Stimulated activated CD4-positive, alpha-beta T cell treated with anti-CD3 and anti-CD28 coated beads, Interleukin-12 subunit alpha, Interleukin-12 subunit beta, amount 100 ng/mL, for 4 hours (primary cell): ENCODE measurements at regions not wholly inside any gene's neighbourhood (a gene's known extent, or its start where the extent isn't known, plus 50 kb on each side); places are given as distances from the start of the nearest gene placed in this dataset.
"Not testable (repeated sequence)": the region's sequence is repeated elsewhere in the genome, so short reads cannot be mapped to it uniquely, and the experiment has no call there.

ENCODE experiments used
- DNase-seq: peaks from one replicate; pipeline ENCODE4 v3.0.0-alpha.2; 2020

DNA sequence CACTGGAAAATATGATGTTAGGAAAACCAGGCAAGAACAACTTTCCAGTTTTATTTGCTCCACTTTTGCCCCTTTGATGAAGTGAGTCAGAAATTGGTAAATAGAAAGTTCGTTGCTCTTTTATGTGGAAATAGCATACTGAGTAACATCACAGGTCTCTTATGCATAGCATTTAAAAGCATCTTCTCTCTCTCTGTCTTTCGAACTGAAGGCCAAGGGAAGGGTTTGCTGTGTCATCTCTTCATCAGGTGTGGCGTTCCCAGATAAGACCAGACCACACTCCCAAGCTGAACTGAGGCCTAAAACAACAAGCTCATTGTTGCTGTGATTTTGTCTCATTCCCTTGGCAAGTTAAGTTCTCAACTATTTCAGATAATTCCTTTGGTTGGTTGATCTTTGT, 131.8 kb upstream of the GRB10 start:
- DNase-seq, result no peak

GRCh38 chr7:50908628-50909290, 126.1 kb upstream of the GRB10 start:
- DNase-seq, result no peak

GRCh38 chr7:50898604-50899477, 116.1 kb upstream of the GRB10 start:
- DNase-seq, result not testable (repeated sequence)

- not testable (repeated sequence) for DNase-seq
These were observed 104.4 kb upstream of the GRB10 start for GRCh38 chr7:50887061-50887460.

DNA sequence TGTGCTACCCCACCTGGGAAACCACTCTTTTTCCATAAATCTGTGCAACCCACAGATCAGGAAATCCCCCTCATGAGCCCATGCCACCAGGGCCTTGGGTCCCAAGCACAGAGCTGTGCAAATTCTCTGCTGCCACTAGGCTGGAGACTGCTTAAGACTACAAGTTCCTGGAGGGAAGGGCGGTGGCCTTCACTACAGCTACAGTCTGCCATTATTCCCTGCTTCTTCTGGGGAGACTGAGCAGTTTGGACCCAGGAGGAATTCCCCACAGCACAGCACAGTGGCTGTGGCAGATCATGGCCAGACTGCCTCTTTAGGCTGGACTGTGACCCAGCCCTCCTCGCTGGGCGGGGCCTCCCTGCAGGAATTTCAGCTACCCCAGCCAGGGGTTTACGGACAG, 89.7 kb upstream of the GRB10 start:
- no peak for DNase-seq

- DNase-seq, result no peak
These were observed 86.5 kb upstream of the GRB10 start for GRCh38 chr7:50869108-50869725.

GRCh38 chr7:50868426-50869100, 85.9 kb upstream of the GRB10 start:
- DNase-seq, result no peak

- DNase-seq, result no peak
These were observed 84.3 kb upstream of the GRB10 start for GRCh38 chr7:50867034-50867356.

DNA sequence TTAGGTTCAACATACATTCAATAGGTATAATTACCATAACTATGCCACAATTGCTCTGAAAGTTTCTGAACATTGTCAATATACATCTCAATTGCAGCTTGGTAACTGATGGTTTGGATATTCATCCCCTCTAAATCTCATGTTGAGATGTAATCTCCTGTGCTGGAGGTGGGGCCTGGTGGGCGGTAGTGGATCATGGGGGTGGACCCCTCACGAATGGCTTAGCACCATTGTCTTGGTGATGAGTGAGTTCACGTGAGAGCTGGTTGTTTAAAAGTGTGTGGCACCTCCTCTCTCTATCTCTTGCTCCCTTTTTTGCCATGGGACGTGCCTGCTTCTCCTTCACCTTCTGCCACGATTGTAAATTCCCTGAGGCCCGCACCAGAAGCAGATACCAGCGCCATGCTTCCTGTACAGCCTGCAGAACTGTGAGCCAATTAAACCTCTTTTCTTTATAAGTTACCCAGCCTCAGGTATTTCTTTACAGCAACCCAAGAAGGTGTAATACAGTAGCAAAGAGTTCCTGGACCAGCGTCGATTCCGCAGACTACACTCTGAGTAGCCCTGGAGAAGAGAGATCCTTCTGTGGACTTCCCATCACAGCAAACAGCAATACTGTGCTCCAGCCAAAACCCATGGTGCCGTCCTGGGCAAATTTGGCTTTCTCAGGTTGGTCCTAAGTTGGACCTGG, 83.8 kb upstream of the GRB10 start:
- no peak for DNase-seq

DNA sequence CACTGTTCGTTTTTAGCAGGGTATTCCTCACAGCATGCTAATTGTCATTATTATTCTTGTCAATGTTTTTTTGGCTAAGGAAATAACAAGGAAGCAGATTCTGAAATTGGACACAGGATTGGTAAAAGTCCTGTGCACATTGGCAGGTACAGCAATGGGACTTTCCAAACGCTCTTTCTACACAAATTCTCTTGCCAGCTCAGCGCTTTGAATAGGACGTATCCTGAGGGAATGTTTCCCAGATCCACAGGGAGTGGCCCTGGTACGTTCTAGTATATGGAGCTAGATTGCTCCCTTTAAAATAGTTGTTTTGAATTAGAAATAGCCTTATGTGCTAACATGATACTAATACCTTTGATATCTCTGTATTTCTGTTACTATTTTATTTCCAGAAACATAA, 82.8 kb upstream of the GRB10 start:
- DNase-seq, result no peak

DNA sequence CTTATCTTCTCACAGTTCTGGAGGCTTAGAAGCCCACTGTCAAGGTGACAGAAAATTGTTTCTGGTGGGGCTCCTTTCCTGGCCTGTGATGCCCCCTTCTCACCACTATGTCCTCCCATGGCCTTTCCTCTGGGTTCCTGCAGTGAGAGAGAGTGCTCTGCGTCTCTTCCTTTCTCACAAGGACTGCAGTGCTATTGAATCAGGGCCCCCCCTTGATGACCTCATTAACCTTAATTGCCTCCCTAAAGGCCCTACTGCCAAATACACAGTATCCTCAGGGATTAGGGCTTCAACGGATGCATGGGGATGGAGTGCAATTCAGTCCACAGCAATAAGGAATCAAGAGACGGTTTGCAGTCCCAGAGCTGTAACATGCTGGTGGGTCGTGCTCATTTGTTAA, 82.0 kb upstream of the GRB10 start:
- no peak for DNase-seq

GRCh38 chr7:50863053-50863452, 80.4 kb upstream of the GRB10 start:
- DNase-seq, result no peak

DNA sequence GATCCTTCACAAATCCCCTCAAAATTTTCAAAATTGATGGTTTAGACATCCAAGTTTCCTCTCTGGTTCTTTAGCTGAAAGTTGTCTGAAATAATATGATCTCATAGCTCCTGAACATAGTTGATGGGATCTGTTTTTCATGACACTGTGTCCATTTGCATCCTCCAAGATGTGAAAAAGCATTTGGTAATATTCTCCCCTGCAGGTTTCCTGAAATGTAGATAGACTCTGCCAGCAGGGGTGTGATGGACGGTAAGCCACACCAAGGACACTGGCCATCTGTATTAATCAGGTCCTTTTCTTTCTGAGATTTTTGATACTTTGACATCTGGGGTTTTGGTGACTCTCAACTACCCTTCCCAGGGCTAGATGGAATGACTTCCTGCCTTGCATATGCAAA, 79.6 kb upstream of the GRB10 start:
- DNase-seq, result no peak

GRCh38 chr7:50860598-50860997, 77.9 kb upstream of the GRB10 start:
- DNase-seq, result no peak

GRCh38 chr7:50860174-50860573, 77.5 kb upstream of the GRB10 start:
- DNase-seq, result no peak

- no peak for DNase-seq
These were observed 76.0 kb upstream of the GRB10 start for GRCh38 chr7:50858528-50859245.

GRCh38 chr7:50857804-50858489, 75.3 kb upstream of the GRB10 start:
- DNase-seq, result no peak

GRCh38 chr7:50856806-50857205, 74.1 kb upstream of the GRB10 start:
- no peak for DNase-seq

DNA sequence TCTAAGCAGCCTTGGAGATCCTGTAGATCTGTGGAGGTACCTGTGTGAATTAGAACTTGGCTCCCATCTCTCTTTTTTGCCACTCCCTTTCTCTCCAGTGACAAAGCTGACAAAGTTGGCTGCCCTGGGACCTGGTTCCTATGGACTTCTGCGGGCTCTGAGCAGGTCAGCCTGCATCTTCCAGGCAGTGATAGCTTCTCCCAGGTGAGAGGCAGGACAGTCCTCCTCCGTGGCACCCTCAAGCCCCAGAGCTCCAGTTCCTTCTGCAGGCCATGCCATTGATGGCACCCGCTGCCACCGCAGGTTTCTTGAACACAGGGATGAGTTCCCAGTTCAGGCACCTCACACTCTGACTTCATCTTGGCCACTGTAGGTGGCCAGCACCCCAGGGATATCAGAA, 73.5 kb upstream of the GRB10 start:
- no peak for DNase-seq

DNA sequence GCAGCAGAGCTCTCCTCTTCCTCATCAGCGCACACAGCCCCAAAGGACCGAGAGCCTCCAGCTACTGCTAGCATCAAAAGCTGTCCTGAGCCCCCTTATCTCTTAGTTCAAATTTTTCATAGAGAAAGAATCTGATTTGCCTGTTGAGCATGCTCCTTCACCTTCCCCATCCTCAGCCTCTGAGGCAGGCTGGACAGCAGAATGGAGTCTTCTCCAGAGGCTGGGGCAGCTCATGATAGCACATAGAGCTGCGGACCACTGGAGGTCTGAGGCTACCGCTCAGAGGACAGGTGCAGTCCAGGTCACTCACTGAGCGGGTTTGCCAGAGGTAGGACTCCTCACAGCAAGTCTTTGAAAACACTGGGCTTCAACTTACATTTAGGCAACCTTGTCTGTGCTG, 72.8 kb upstream of the GRB10 start:
- DNase-seq, result no peak

- no peak for DNase-seq
These were observed 72.1 kb upstream of the GRB10 start for GRCh38 chr7:50854831-50855230.

DNA sequence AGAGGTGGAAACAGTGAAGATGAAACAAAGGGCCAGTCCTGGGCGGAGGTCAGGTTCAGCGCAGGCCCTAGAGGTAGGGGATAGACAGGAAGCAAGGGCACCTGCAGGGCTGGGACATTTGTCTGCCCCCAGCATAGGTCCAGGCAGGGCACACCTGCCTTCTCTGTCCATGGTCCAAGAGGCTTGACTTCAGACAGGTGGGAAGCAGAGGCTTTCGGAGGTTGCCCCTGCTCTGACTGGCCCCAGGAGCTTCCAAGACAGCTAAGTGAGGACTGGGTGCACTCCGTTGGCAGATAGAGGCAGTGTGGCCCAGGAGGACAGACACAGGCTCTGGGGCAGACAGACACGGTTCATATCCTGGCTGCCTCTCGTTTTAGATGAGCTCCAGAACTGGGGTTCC, 71.6 kb upstream of the GRB10 start:
- no peak for DNase-seq
